GM12892 (cell line): ENCODE measurements at regions not wholly inside any gene's neighbourhood (a gene's known extent, or its start where the extent isn't known, plus 50 kb on each side); places are given as distances from the start of the nearest gene placed in this dataset.

Experiments used
- POLR2A ChIP-seq: IDR thresholded peaks from 2 replicates; pipeline ENCODE4 v1.6.1; 2011; ENCODE audit warnings: low read depth, low read length, control low read depth
- TAF1 ChIP-seq: IDR thresholded peaks from 2 replicates; pipeline ENCODE4 v1.6.1; 2011; ENCODE audit warnings: low read depth, mild to moderate bottlenecking, control low read depth, low read length, borderline replicate concordance

DNA sequence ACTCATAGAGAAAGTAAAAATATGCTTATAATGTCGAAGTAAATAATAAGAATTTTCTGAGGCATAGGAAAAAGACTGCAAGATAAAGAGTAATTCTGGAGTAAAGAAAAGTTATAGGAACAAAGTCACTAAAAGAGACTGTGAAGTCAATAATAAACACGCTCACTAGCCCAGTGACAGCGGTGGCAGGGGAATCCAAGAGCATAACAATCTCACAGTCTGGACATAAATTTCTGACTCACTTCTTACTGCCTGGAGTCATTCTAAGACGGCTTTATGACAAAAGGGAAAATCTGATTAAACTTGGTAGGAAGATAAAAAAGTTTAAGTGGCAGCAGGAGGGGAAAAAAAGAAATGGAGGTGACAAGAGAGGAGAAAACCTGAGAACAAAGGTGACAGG is 56.4 kb upstream of the GRIP1 start:
- no peak for TF ChIP-seq TAF1
- TF ChIP-seq POLR2A = no peak
